ENCODE measurements at regions not wholly inside any gene's neighbourhood (a gene's known extent, or its start where the extent isn't known, plus 50 kb on each side); places are given as distances from the start of the nearest gene placed in this dataset.

DNA sequence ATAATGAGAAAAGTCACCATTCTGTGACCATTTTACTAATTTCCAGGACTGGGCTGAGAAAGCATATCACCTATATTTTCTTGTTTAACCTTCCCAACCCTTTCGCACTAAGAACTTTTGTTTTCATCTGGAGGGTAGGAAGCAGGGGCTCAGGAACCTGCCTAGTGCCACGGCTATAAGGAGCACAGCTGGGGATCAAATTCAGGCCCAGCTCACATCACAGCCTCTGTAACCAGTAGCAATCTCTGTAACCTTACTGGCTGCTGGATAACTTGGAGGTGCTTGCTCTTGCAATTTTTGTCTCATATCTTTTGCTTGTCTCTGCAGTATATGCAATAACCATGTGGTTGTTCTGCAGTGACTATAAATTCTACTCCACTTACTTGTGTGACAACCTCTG lies 62.0 kb downstream of the PABIR2 start:
- H3K79me2 ChIP-seq (ENCODE audit: insufficient read depth, low read depth, low read length): no peaks in the 10 kb centered on the region
- intact Hi-C loops (cut with micrococcal nuclease; ENCODE audit: unreplicated experiment): no loop called here
- no peak overlapping the region for H3K4me3 ChIP-seq (ENCODE audit: low read depth, low read length, poor library complexity, severe bottlenecking)
- no peak for DNase-seq (ENCODE audit: low spot score)
- H3K4me1 ChIP-seq (ENCODE audit: insufficient read depth, low read length, poor library complexity, severe bottlenecking): no peaks in the 10 kb centered on the region
- H4K20me1 ChIP-seq (ENCODE audit: insufficient read depth, low read length): no peaks in the 10 kb centered on the region
- ChIA-PET POLR2A (no interaction called here), CTCF (ENCODE audit: unreplicated experiment) (no interaction called here)
- H2AFZ ChIP-seq (ENCODE audit: low read length): no peak overlapping the region
- BruUV-seq (replicated peaks): no TSS peak
- H3K27ac ChIP-seq (ENCODE audit: low read depth, low read length, poor library complexity, severe bottlenecking): no peak overlapping the region
- no peaks in the 10 kb centered on the region for H3K9me3 ChIP-seq (ENCODE audit: low read length)
- H3K4me2 ChIP-seq (ENCODE audit: low read length): no peak overlapping the region
- H3K36me3 ChIP-seq (ENCODE audit: insufficient read depth, low read length): no peaks in the 10 kb centered on the region
- no peaks in the 10 kb centered on the region for H3K9me2 ChIP-seq (ENCODE audit: insufficient read depth, low read length)
- TF ChIP-seq, protein P1, sequence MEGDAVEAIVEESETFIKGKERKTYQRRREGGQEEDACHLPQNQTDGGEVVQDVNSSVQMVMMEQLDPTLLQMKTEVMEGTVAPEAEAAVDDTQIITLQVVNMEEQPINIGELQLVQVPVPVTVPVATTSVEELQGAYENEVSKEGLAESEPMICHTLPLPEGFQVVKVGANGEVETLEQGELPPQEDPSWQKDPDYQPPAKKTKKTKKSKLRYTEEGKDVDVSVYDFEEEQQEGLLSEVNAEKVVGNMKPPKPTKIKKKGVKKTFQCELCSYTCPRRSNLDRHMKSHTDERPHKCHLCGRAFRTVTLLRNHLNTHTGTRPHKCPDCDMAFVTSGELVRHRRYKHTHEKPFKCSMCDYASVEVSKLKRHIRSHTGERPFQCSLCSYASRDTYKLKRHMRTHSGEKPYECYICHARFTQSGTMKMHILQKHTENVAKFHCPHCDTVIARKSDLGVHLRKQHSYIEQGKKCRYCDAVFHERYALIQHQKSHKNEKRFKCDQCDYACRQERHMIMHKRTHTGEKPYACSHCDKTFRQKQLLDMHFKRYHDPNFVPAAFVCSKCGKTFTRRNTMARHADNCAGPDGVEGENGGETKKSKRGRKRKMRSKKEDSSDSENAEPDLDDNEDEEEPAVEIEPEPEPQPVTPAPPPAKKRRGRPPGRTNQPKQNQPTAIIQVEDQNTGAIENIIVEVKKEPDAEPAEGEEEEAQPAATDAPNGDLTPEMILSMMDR (conservative IDR thresholded peaks at IDR 0.05; ENCODE audit: low read length): no peak
- no peak for TF ChIP-seq EZH2phosphoT487 (IDR thresholded peaks at IDR 0.05; ENCODE audit: borderline replicate concordance, low read depth, low read length)

DNA sequence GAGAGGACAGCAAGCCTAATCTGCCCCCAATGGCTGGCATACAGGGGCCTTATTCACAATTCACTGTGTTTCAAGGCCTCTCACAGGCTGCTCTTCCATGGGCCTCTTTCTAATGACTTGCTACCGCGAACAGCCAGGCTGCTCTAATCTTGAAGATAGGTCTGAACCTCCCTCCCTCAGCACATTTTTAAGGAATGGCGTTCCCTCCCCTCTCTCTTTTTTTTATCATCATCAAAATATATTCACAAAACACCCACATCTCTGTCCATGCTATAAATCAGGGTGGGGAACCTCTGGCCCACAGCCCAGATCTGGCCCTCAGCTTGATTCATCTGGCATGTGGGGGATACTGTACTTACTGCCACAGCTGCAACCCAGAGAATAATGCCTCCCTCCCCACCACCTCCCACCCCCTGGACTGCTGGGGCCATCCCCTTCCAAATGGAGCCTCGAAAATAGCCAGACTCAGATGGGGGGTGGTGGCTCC lies 62.5 kb downstream of the PABIR2 start:
- Histone ChIP-seq H3K9me3 (ENCODE audit: low read length) (no peaks in the 10 kb centered on the region), H3K79me2 (ENCODE audit: insufficient read depth, low read depth, low read length) (no peaks in the 10 kb centered on the region), H3K36me3 (ENCODE audit: insufficient read depth, low read length) (no peaks in the 10 kb centered on the region), H3K9me2 (ENCODE audit: insufficient read depth, low read length) (no peaks in the 10 kb centered on the region), H3K4me3 (ENCODE audit: low read depth, low read length, poor library complexity, severe bottlenecking) (no peak overlapping the region), H3K4me1 (ENCODE audit: insufficient read depth, low read length, poor library complexity, severe bottlenecking) (no peaks in the 10 kb centered on the region), H3K27ac (ENCODE audit: low read depth, low read length, poor library complexity, severe bottlenecking) (no peak overlapping the region), H2AFZ (ENCODE audit: low read length) (no peak overlapping the region), H3K4me2 (ENCODE audit: low read length) (no peak overlapping the region), H4K20me1 (ENCODE audit: insufficient read depth, low read length) (no peaks in the 10 kb centered on the region)
- POLR2A ChIA-PET: no interaction called here
- no TSS peak for BruUV-seq (replicated peaks)
- CTCF ChIA-PET (ENCODE audit: unreplicated experiment): no interaction called here
- intact Hi-C loops (cut with micrococcal nuclease; ENCODE audit: unreplicated experiment): no loop called here
- no peak for TF ChIP-seq EZH2phosphoT487 (IDR thresholded peaks at IDR 0.05; ENCODE audit: borderline replicate concordance, low read depth, low read length)
- TF ChIP-seq, protein P1 (conservative IDR thresholded peaks at IDR 0.05; ENCODE audit: low read length): no peak
- no peak for DNase-seq (ENCODE audit: low spot score)

DNA sequence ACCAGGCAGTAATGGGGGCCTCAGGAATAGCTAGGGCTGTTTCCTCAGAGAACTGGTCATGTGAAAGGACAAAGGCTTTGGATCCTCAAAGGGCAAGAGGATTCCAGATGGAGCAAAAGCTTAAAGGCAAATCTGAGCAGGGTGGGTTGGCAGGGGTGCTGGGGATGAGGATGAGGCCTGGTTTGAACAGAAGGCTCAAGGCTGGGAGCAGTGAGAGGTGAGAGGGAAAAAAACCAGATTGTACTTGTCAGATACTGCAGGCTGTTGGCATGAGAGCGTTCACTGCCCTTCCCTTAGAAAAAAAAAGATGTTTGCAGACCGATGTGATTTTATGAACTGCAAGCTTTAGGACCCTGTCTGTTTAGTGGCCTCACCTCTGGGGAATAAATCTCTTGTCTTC lies 63.4 kb downstream of the PABIR2 start:
- H3K36me3 ChIP-seq (ENCODE audit: insufficient read depth, low read length): no peaks in the 10 kb centered on the region
- no TSS peak for BruUV-seq (replicated peaks)
- ChIA-PET POLR2A (interaction anchor here (0.7 kb wide), 1 partner anchor 83 kb away, joined by 3 read pairs; no protein-coding TSS in a partner anchor), CTCF (ENCODE audit: unreplicated experiment) (no interaction called here)
- intact Hi-C loops (cut with micrococcal nuclease; ENCODE audit: unreplicated experiment): no loop called here
- no peaks in the 10 kb centered on the region for H3K9me2 ChIP-seq (ENCODE audit: insufficient read depth, low read length)
- H3K79me2 ChIP-seq (ENCODE audit: insufficient read depth, low read depth, low read length): no peaks in the 10 kb centered on the region
- H4K20me1 ChIP-seq (ENCODE audit: insufficient read depth, low read length): no peaks in the 10 kb centered on the region
- TF ChIP-seq, protein P1 (conservative IDR thresholded peaks at IDR 0.05; ENCODE audit: low read length): no peak
- no peak for TF ChIP-seq EZH2phosphoT487 (IDR thresholded peaks at IDR 0.05; ENCODE audit: borderline replicate concordance, low read depth, low read length)
- no peak overlapping the region for H3K4me3 ChIP-seq (ENCODE audit: low read depth, low read length, poor library complexity, severe bottlenecking)
- no peak for DNase-seq (ENCODE audit: low spot score)
- H3K4me1 ChIP-seq (ENCODE audit: insufficient read depth, low read length, poor library complexity, severe bottlenecking): no peaks in the 10 kb centered on the region
- no peak overlapping the region for H3K4me2 ChIP-seq (ENCODE audit: low read length)
- H3K27ac ChIP-seq (ENCODE audit: low read depth, low read length, poor library complexity, severe bottlenecking): no peak overlapping the region
- no peak overlapping the region for H2AFZ ChIP-seq (ENCODE audit: low read length)
- H3K9me3 ChIP-seq (ENCODE audit: low read length): no peaks in the 10 kb centered on the region

Measured in OCI-LY7 (cell line).